Retinal pigment epithelial cell (primary cell): ENCODE measurements at regions not wholly inside any gene's neighbourhood (a gene's known extent, or its start where the extent isn't known, plus 50 kb on each side); places are given as distances from the start of the nearest gene placed in this dataset.

Experiments used
- DNase-seq: peaks from one replicate; pipeline ENCODE4 v3.0.0-alpha.2; 2010; ENCODE audit warnings: low read depth
- H3K4me3 ChIP-seq: 2 replicates; pipeline ENCODE4 v1.5.1; 2011; ENCODE audit warnings: mild to moderate bottlenecking, low read length, control low read depth, moderate library complexity
- CTCF ChIP-seq: conservative IDR thresholded peaks from 2 replicates; pipeline ENCODE4 v1.5.1; 2011; ENCODE audit warnings: low read depth, low read length, control low read depth, inconsistent platforms

GRCh38 chr19:34847393-34847792 lies 74.4 kb upstream of the ZNF599 start:
- TF ChIP-seq CTCF: no peak
- DNase-seq: no peak
- no peak overlapping the region for H3K4me3 ChIP-seq

GRCh38 chr19:34844277-34844676 lies 71.3 kb upstream of the ZNF599 start:
- TF ChIP-seq CTCF: no peak
- DNase-seq: no peak
- no peak overlapping the region for H3K4me3 ChIP-seq

- H3K4me3 ChIP-seq: no peak overlapping the region
- no peak for TF ChIP-seq CTCF
- DNase-seq: no peak
These were observed 68.8 kb upstream of the ZNF599 start for GRCh38 chr19:34841780-34842179.

- DNase-seq: no peak
- no peak overlapping the region for H3K4me3 ChIP-seq
- TF ChIP-seq CTCF: peak; percentile 15
These were observed 65.9 kb upstream of the ZNF599 start for GRCh38 chr19:34838753-34839431.

- H3K4me3 ChIP-seq: no peak overlapping the region
- DNase-seq: no peak
- TF ChIP-seq CTCF: no peak
These were observed 65.2 kb upstream of the ZNF599 start for GRCh38 chr19:34838248-34838647.

GRCh38 chr19:34837262-34837661 lies 64.2 kb upstream of the ZNF599 start:
- DNase-seq: no peak
- H3K4me3 ChIP-seq: no peak overlapping the region
- TF ChIP-seq CTCF: no peak

GRCh38 chr19:34835631-34836351 lies 62.8 kb upstream of the ZNF599 start:
- no peak for DNase-seq
- no peak for TF ChIP-seq CTCF
- no peak overlapping the region for H3K4me3 ChIP-seq
